Right lobe of liver (tissue), 4 donors: ENCODE measurements at regions not wholly inside any gene's neighbourhood (a gene's known extent, or its start where the extent isn't known, plus 50 kb on each side); places are given as distances from the start of the nearest gene placed in this dataset.

Experiments
- POLR2A ChIP-seq: fragments of 450-650 bp; IDR thresholded peaks from one replicate; pipeline ENCODE4 v1.6.1; 2017; ENCODE audit warnings: antibody characterized with exemption, mild to moderate bottlenecking
- TF ChIP-seq, protein P1 (sequence below), 4 donors: fragments of 200-600 bp in 3 of 4; fragments of 450-650 bp in 1 of 4; IDR thresholded peaks; one replicate each; pipeline versions ENCODE4 v1.5.1 to v1.8.0; 2016 to 2022; ENCODE audit warnings: antibody characterized with exemption in 4 of 4, mild to moderate bottlenecking in 2 of 4
- donor health status: DM: no; HTN: no; CAD: no.
- donor health status: DM: no; HTN: no; CAD: no.
- donor health status: DM: no; HTN: yes; CAD: no.

DNA sequence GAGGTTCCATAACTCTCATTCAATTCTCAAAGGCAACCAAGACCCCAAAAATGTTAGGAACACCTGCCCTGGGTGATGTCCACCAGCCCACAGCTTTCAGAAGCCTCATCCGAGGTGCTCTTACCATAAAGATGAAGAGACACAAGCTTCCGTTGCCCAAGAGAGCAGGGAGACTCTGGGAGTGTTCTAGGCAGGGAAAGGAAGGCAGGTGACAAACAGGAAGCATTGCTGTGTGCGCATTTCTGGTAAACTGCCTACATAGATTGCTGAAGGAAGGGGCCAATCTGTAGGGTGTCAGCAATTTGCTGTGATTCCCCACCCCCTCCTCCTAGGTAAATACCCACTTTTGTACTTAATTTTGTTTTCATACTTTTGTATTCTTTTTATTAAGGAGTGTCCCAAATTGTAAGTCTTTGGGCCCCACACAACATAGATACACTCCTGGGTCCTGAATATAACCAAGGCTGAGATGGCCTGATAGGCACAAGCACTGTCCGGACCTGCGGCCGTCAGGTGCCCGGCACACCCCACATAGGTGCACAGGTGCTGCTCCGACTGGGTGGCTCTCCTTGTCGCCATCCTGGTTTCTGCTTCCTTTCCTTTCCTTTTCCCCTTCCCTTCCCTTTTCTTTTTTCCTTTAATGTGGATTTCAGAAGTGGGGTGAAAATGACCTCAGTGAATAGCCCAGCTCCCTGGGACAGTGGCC, 51.4 kb upstream of the SMNDC1 start:
- TF ChIP-seq POLR2A: no peak
- TF ChIP-seq, protein P1, sequence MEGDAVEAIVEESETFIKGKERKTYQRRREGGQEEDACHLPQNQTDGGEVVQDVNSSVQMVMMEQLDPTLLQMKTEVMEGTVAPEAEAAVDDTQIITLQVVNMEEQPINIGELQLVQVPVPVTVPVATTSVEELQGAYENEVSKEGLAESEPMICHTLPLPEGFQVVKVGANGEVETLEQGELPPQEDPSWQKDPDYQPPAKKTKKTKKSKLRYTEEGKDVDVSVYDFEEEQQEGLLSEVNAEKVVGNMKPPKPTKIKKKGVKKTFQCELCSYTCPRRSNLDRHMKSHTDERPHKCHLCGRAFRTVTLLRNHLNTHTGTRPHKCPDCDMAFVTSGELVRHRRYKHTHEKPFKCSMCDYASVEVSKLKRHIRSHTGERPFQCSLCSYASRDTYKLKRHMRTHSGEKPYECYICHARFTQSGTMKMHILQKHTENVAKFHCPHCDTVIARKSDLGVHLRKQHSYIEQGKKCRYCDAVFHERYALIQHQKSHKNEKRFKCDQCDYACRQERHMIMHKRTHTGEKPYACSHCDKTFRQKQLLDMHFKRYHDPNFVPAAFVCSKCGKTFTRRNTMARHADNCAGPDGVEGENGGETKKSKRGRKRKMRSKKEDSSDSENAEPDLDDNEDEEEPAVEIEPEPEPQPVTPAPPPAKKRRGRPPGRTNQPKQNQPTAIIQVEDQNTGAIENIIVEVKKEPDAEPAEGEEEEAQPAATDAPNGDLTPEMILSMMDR (IDR thresholded peaks at IDR 0.05): no peak
